Karpas-422 (cell line): ENCODE measurements at regions not wholly inside any gene's neighbourhood (a gene's known extent, or its start where the extent isn't known, plus 50 kb on each side); places are given as distances from the start of the nearest gene placed in this dataset.

Experiments
- DNase-seq: peaks from one replicate; pipeline ENCODE4 v3.0.0-alpha.2; 2015
- H2AFZ ChIP-seq: fragments of 200-600 bp; sonication (generic); 2 replicates; pipeline ENCODE4 v1.6.1; 2014; ENCODE audit warnings: antibody characterized with exemption, low read length, mixed read lengths
- H3K27ac ChIP-seq: fragments of 200-600 bp; sonication (generic); 2 replicates; pipeline ENCODE4 v1.5.1; 2014; ENCODE audit warnings: mild to moderate bottlenecking, low read length, moderate library complexity
- H3K27me3 ChIP-seq: fragments of 200-600 bp; sonication (generic); 2 replicates; pipeline ENCODE4 v1.6.1; 2014; ENCODE audit warnings: low read length, mixed read lengths
- H3K36me3 ChIP-seq: fragments of 200-600 bp; sonication (generic); 2 replicates; pipeline ENCODE4 v1.6.1; 2014; ENCODE audit warnings: low read length, mixed read lengths; ENCODE audit not compliant: insufficient read depth
- H3K4me1 ChIP-seq: fragments of 200-600 bp; sonication (generic); 2 replicates; pipeline ENCODE4 v1.6.1; 2014; ENCODE audit warnings: mild to moderate bottlenecking, low read length, mixed read lengths
- H3K4me2 ChIP-seq: fragments of 200-600 bp; sonication (generic); 2 replicates; pipeline ENCODE4 v1.6.1; 2014; ENCODE audit warnings: low read length, low read depth, mild to moderate bottlenecking; ENCODE audit not compliant: poor library complexity, severe bottlenecking
- H3K4me3 ChIP-seq: fragments of 200-600 bp; sonication (generic); 2 replicates; pipeline ENCODE4 v1.5.1; 2014; ENCODE audit warnings: mild to moderate bottlenecking, antibody characterized with exemption, low read length, mixed read lengths
- H3K79me2 ChIP-seq: fragments of 200-600 bp; sonication (generic); 2 replicates; pipeline ENCODE4 v1.6.1; 2014; ENCODE audit warnings: mild to moderate bottlenecking, low read length, mixed read lengths
- H3K9ac ChIP-seq: fragments of 200-600 bp; sonication (generic); 2 replicates; pipeline ENCODE4 v1.6.0; 2014; ENCODE audit warnings: low read length
- H3K9me2 ChIP-seq: fragments of 200-600 bp; sonication (generic), shearing (Covaris generic); replicated peaks from 2 replicates; pipeline ENCODE4 v1.6.0; 2014; ENCODE audit warnings: mild to moderate bottlenecking, low read length, moderate library complexity; ENCODE audit not compliant: insufficient read depth
- H3K9me3 ChIP-seq: fragments of 300-700, 200-600 bp; sonication (generic); 2 replicates; pipeline ENCODE4 v1.6.1; 2014; ENCODE audit warnings: low read length, mixed read lengths
- H4K20me1 ChIP-seq: fragments of 200-600 bp; sonication (generic); 2 replicates; pipeline ENCODE4 v1.6.1; 2014; ENCODE audit warnings: mild to moderate bottlenecking, antibody characterized with exemption, low read length, low read depth; ENCODE audit not compliant: insufficient read depth

DNA sequence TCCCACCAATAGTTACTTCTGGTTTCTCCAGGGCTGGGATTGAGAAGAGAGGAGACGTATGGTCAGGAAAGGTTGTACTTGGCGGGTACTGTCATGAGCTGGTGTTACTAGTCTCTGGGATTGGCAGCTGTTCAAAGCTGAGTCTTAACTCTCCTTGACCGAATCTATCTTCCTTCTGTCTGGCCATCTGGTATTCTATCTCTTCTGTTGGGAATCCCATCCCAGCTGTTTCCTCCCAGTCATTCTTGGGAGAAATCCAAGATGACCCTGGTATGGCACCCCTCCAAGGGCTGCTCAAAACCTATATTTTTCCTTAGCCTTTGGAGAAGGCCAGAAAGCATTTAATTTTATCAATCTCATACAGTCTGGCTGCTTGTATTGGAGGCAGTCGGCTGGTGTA lies 287.0 kb upstream of the CHD6 start:
- Histone ChIP-seq H3K27ac (no peak overlapping the region), H3K79me2 (no peaks in the 10 kb centered on the region), H3K4me3 (no peak overlapping the region), H3K27me3 (no peaks in the 10 kb centered on the region; the same call in 1 of the 2 replicates), H3K9ac (no peak overlapping the region), H3K36me3 (no peaks in the 10 kb centered on the region), H3K9me2 (no peaks in the 10 kb centered on the region), H3K4me2 (no peak overlapping the region), H3K9me3 (no peaks in the 10 kb centered on the region), H3K4me1 (peaks cover 5% of the 10 kb centered on the region; the same call in 1 of the 2 replicates), H4K20me1 (no peaks in the 10 kb centered on the region), H2AFZ (no peak overlapping the region)
- DNase-seq, result no peak

GRCh38 chr20:41903586-41903985 lies 285.4 kb upstream of the CHD6 start:
- Histone ChIP-seq H3K4me3 (no peak overlapping the region), H3K9me3 (no peaks in the 10 kb centered on the region), H3K4me2 (no peak overlapping the region), H3K4me1 (peaks cover 5% of the 10 kb centered on the region; the same call in 1 of the 2 replicates), H3K79me2 (no peaks in the 10 kb centered on the region), H3K9me2 (no peaks in the 10 kb centered on the region), H3K27me3 (no peaks in the 10 kb centered on the region; the same call in 1 of the 2 replicates), H3K9ac (no peak overlapping the region), H3K27ac (no peak overlapping the region), H3K36me3 (no peaks in the 10 kb centered on the region), H2AFZ (no peak overlapping the region), H4K20me1 (no peaks in the 10 kb centered on the region)
- DNase-seq, result no peak

- no peak overlapping the region for H3K27ac ChIP-seq
- no peaks in the 10 kb centered on the region; the same call in 1 of the 2 replicates for H3K27me3 ChIP-seq
- H3K9ac ChIP-seq, result no peak overlapping the region
- H3K9me2 ChIP-seq, result no peaks in the 10 kb centered on the region
- no peak overlapping the region for H2AFZ ChIP-seq
- H4K20me1 ChIP-seq, result no peaks in the 10 kb centered on the region
- no peak overlapping the region for H3K4me2 ChIP-seq
- DNase-seq, result no peak
- no peaks in the 10 kb centered on the region for H3K36me3 ChIP-seq
- no peak overlapping the region for H3K4me3 ChIP-seq
- H3K79me2 ChIP-seq, result no peaks in the 10 kb centered on the region
- H3K9me3 ChIP-seq, result no peaks in the 10 kb centered on the region
- no peaks in the 10 kb centered on the region for H3K4me1 ChIP-seq
These were observed 284.2 kb upstream of the CHD6 start for GRCh38 chr20:41902346-41902745.

DNA sequence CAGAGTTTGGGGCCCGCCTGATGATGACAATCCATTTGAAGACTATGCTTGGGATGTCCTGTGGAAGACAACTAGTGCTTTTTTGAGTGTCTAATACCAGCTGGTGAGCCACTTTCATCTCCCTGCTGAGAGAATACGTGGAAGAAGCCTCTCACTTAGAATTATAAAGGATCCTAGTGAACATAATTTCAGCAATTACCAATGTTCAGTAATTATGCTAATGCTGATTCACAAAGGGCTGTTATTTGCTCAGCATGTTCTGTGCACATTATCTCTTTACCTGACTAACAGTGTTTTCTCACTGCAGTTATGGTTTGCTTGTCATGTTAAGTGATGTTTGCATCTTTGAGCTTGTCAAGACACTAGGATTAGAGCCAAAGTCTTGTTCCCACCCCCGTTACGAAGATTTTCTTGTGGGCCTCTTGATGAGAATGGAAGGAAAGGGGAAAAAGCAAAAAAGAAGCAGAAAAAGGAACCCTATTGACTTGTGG lies 282.1 kb upstream of the CHD6 start:
- no peaks in the 10 kb centered on the region for H3K4me1 ChIP-seq
- no peaks in the 10 kb centered on the region for H3K9me2 ChIP-seq
- H4K20me1 ChIP-seq, result no peaks in the 10 kb centered on the region
- no peaks in the 10 kb centered on the region for H3K9me3 ChIP-seq
- H3K9ac ChIP-seq, result no peak overlapping the region
- no peaks in the 10 kb centered on the region for H3K79me2 ChIP-seq
- no peaks in the 10 kb centered on the region for H3K36me3 ChIP-seq
- no peak overlapping the region for H2AFZ ChIP-seq
- H3K27me3 ChIP-seq, result no peaks in the 10 kb centered on the region; the same call in 1 of the 2 replicates
- no peak for DNase-seq
- no peak overlapping the region for H3K4me3 ChIP-seq
- no peak overlapping the region for H3K27ac ChIP-seq
- H3K4me2 ChIP-seq, result no peak overlapping the region

DNA sequence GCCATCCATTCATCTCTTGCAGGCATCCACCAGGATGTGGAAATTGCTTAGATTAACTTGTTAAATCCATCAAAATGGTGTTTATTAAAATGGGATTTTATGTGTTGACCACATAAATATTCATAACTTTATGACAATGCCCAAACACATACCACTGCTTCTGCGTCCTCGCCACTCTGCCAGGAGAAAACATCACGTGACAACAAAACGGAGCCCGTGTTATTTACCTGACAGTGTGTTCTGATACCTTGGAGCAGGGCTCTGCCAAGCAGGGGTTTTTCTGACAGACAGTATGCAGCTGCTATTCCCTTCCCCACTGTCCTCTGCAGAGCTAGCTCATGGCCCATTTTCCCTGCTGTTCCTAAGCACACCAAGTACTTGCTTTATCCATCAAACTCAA lies 279.5 kb upstream of the CHD6 start:
- no peaks in the 10 kb centered on the region for H3K36me3 ChIP-seq
- no peaks in the 10 kb centered on the region for H3K4me1 ChIP-seq
- no peaks in the 10 kb centered on the region for H4K20me1 ChIP-seq
- DNase-seq, result no peak
- no peak overlapping the region for H3K27ac ChIP-seq
- H3K4me3 ChIP-seq, result no peak overlapping the region
- no peaks in the 10 kb centered on the region for H3K9me3 ChIP-seq
- no peaks in the 10 kb centered on the region for H3K79me2 ChIP-seq
- H3K4me2 ChIP-seq, result no peak overlapping the region
- H3K9me2 ChIP-seq, result no peaks in the 10 kb centered on the region
- H2AFZ ChIP-seq, result no peak overlapping the region
- H3K9ac ChIP-seq, result no peak overlapping the region
- no peaks in the 10 kb centered on the region for H3K27me3 ChIP-seq

DNA sequence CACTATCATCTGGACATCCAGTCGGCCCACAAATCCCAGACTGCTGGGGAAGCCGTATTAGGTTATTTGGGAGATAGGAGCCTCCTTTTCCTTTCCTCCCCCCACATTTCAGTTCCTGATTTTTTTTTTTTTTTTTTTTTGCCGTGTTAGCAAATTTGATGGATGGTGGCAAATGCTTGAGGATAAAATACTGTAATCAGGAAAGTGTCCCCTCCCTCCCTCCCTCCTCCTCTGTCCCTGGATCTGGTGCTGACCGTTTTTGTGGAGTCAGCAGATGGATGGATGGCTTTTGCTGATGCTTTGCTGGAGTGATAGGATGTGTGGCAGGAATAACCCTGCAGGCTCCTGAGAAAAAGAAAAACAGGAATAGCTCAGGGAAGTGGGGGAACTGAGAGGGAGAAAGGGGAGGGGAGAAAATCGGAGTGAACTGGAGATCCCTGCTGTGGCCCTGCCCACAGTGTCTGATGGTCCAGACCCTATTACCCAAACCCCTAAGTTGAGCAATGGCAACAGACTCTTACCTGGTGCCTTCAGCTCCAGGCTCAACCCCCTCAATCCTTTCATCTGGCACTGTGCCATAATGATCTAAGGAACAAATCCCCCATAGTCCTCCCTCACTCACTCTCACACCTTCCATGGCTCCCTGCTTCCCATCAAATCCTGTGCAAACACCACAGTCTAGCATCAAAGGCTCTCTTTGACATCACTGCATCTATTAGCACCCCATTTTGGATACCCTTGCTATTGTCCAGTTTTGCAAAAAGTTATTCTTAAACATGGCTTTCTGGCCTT lies 277.3 kb upstream of the CHD6 start:
- H3K36me3 ChIP-seq, result no peaks in the 10 kb centered on the region
- no peak overlapping the region for H3K9ac ChIP-seq
- no peak for DNase-seq
- H3K4me2 ChIP-seq, result no peak overlapping the region
- H4K20me1 ChIP-seq, result no peaks in the 10 kb centered on the region
- H3K4me1 ChIP-seq, result no peaks in the 10 kb centered on the region
- no peaks in the 10 kb centered on the region for H3K27me3 ChIP-seq
- H3K27ac ChIP-seq, result no peak overlapping the region
- H2AFZ ChIP-seq, result no peak overlapping the region
- no peaks in the 10 kb centered on the region for H3K79me2 ChIP-seq
- H3K9me2 ChIP-seq, result no peaks in the 10 kb centered on the region
- no peak overlapping the region for H3K4me3 ChIP-seq
- no peaks in the 10 kb centered on the region for H3K9me3 ChIP-seq

DNA sequence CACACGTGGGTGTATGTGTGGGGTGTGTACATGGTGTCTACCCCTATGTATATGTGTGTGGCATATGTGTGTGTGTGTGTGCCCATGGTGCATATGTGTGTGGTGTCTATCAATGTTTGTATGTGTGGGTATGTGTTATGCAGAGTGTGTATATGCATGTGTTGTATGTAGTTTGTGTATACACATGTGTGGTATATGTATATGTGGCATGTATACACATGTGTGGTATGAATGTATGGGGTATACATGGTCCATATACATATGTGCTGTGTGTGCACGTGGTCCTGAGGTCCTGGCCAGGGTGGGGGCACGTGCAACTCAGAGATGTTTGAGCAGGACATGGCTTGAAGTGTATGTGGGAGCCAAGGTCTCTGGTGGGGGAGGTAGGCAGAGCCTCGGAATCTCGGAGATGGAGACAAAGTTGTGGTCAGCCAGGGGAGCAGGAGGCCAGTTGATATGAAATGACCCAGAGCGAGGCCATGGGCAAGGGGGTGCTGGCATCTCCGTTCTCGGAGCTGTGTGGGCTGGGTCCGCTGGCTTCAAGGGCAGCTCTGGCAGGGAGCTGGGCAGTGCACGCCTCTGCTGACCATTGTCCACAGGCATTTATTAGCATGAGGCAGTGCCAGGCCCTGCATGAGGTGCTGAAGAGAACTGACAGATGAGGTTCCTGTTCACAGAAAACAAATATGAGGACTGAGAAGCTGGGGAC lies 276.2 kb upstream of the CHD6 start:
- Histone ChIP-seq H3K9ac (no peak overlapping the region), H3K36me3 (no peaks in the 10 kb centered on the region), H4K20me1 (no peaks in the 10 kb centered on the region), H3K9me2 (no peaks in the 10 kb centered on the region), H3K27ac (no peak overlapping the region), H2AFZ (no peak overlapping the region), H3K4me3 (no peak overlapping the region), H3K79me2 (no peaks in the 10 kb centered on the region), H3K4me2 (no peak overlapping the region), H3K9me3 (no peaks in the 10 kb centered on the region), H3K27me3 (no peaks in the 10 kb centered on the region), H3K4me1 (no peaks in the 10 kb centered on the region)
- no peak for DNase-seq

GRCh38 chr20:41892031-41892430 lies 273.9 kb upstream of the CHD6 start:
- H3K4me3 ChIP-seq, result no peak overlapping the region
- no peaks in the 10 kb centered on the region for H3K36me3 ChIP-seq
- H3K9ac ChIP-seq, result no peak overlapping the region
- no peaks in the 10 kb centered on the region for H3K79me2 ChIP-seq
- H3K4me2 ChIP-seq, result no peak overlapping the region
- no peak overlapping the region for H2AFZ ChIP-seq
- no peaks in the 10 kb centered on the region for H3K9me3 ChIP-seq
- no peaks in the 10 kb centered on the region for H3K27me3 ChIP-seq
- H3K9me2 ChIP-seq, result no peaks in the 10 kb centered on the region
- no peak for DNase-seq
- no peak overlapping the region for H3K27ac ChIP-seq
- H4K20me1 ChIP-seq, result no peaks in the 10 kb centered on the region
- no peaks in the 10 kb centered on the region for H3K4me1 ChIP-seq
